Activated CD8-positive, alpha-beta memory T cell treated with anti-CD3 and anti-CD28 coated beads for 36 hours (primary cell): ENCODE measurements at regions not wholly inside any gene's neighbourhood (a gene's known extent, or its start where the extent isn't known, plus 50 kb on each side); places are given as distances from the start of the nearest gene placed in this dataset.
"Not testable (repeated sequence)": the region's sequence is repeated elsewhere in the genome, so short reads cannot be mapped to it uniquely, and the experiment has no call there.

Experiments
- CTCF ChIA-PET: fragments of 350-600 bp; sonication (Branson Sonifier 250); formaldehyde crosslinking; loops from one replicate; lab custom pipeline; 2021; ENCODE audit warnings: antibody characterized with exemption; lab: Charles Lee
- POLR2A ChIA-PET: fragments of 350-600 bp; sonication (Branson Sonifier 250); formaldehyde crosslinking; loops from one replicate; lab custom pipeline; 2021; ENCODE audit warnings: antibody characterized with exemption; lab: Charles Lee

GRCh38 chr3:144023543-144023942, 51.9 kb downstream of the DIPK2A start:
- CTCF ChIA-PET, POLR2A ChIA-PET: not testable (repeated sequence)

- ChIA-PET POLR2A (no interaction called here), CTCF (no interaction called here)
Measured at GRCh38 chr3:144028798-144029411, 57.3 kb downstream of the DIPK2A start.

GRCh38 chr3:144029769-144030168, 58.1 kb downstream of the DIPK2A start:
- POLR2A ChIA-PET, result no interaction called here
- CTCF ChIA-PET, result no interaction called here

GRCh38 chr3:144031938-144032337, 60.3 kb downstream of the DIPK2A start:
- ChIA-PET CTCF (no interaction called here), POLR2A (no interaction called here)

- ChIA-PET CTCF (no interaction called here), POLR2A (no interaction called here)
Measured at GRCh38 chr3:144032531-144033239, 61.1 kb downstream of the DIPK2A start.

- CTCF ChIA-PET, result no interaction called here
- POLR2A ChIA-PET, result no interaction called here
Measured at GRCh38 chr3:144033240-144033589, 61.6 kb downstream of the DIPK2A start.

GRCh38 chr3:144033863-144034262, 62.2 kb downstream of the DIPK2A start:
- CTCF ChIA-PET, result no interaction called here
- POLR2A ChIA-PET, result no interaction called here

- CTCF ChIA-PET, result no interaction called here
- POLR2A ChIA-PET, result no interaction called here
Measured at GRCh38 chr3:144034715-144035290, 63.2 kb downstream of the DIPK2A start.

- POLR2A ChIA-PET, result no interaction called here
- CTCF ChIA-PET, result no interaction called here
Measured at GRCh38 chr3:144036498-144036897, 64.9 kb downstream of the DIPK2A start.

- ChIA-PET POLR2A (no interaction called here), CTCF (no interaction called here)
Measured at GRCh38 chr3:144039661-144040060, 68.0 kb downstream of the DIPK2A start.

GRCh38 chr3:144041960-144042556, 70.4 kb downstream of the DIPK2A start:
- CTCF ChIA-PET, result no interaction called here

GRCh38 chr3:144045766-144046165, 74.1 kb downstream of the DIPK2A start:
- ChIA-PET CTCF (no interaction called here), POLR2A (no interaction called here)

More at GRCh38 chr3:144041960-144042556, 70.4 kb downstream of the DIPK2A start:
- POLR2A ChIA-PET, result no interaction called here

GRCh38 chr3:144049374-144049773, 77.8 kb downstream of the DIPK2A start:
- ChIA-PET CTCF (no interaction called here), POLR2A (no interaction called here)

- POLR2A ChIA-PET, result no interaction called here
- CTCF ChIA-PET, result no interaction called here
Measured at GRCh38 chr3:144051211-144051610, 79.6 kb downstream of the DIPK2A start.

GRCh38 chr3:144052275-144052674, 80.7 kb downstream of the DIPK2A start:
- POLR2A ChIA-PET, result no interaction called here
- CTCF ChIA-PET, result no interaction called here

- POLR2A ChIA-PET, result no interaction called here
- CTCF ChIA-PET, result no interaction called here
Measured at GRCh38 chr3:144053121-144053520, 81.5 kb downstream of the DIPK2A start.

GRCh38 chr3:144054766-144055165, 83.1 kb downstream of the DIPK2A start:
- POLR2A ChIA-PET, result no interaction called here
- CTCF ChIA-PET, result no interaction called here

GRCh38 chr3:144055604-144056003, 84.0 kb downstream of the DIPK2A start:
- ChIA-PET POLR2A (no interaction called here), CTCF (no interaction called here)

- CTCF ChIA-PET, result no interaction called here
- POLR2A ChIA-PET, result no interaction called here
Measured at GRCh38 chr3:144058713-144059112, 87.1 kb downstream of the DIPK2A start.

- ChIA-PET POLR2A (no interaction called here), CTCF (no interaction called here)
Measured at GRCh38 chr3:144059481-144059880, 87.9 kb downstream of the DIPK2A start.

GRCh38 chr3:144060881-144061280, 89.3 kb downstream of the DIPK2A start:
- ChIA-PET CTCF (no interaction called here), POLR2A (no interaction called here)
